BLaER1 treated with 17β-estradiol and CSF1 and Interleukin-3, amounts not matched to agents 10 nM and 100 nM (cell line): ENCODE measurements at regions not wholly inside any gene's neighbourhood (a gene's known extent, or its start where the extent isn't known, plus 50 kb on each side); places are given as distances from the start of the nearest gene placed in this dataset.

Source experiments
- H3K27ac ChIP-seq, 11 experiments: shearing (Covaris generic); formaldehyde crosslinking; 2 replicates each; pipeline ENCODE4 v1.8.1; 2022
- H3K27me3 ChIP-seq, 11 experiments: shearing (Covaris generic); formaldehyde crosslinking; 2 replicates each; pipeline ENCODE4 v1.8.1; 2022
- H3K36me3 ChIP-seq, 11 experiments: shearing (Covaris generic); formaldehyde crosslinking; 2 replicates each; pipeline ENCODE4 v1.8.1; 2022
- H3K4me1 ChIP-seq, 10 experiments: shearing (Covaris generic); formaldehyde crosslinking; 2 replicates each; pipeline ENCODE4 v1.8.1; 2022
- H3K4me2 ChIP-seq, 11 experiments: shearing (Covaris generic); formaldehyde crosslinking; 2 replicates each; pipeline ENCODE4 v1.8.1; 2022
- H3K4me3 ChIP-seq, 10 experiments: shearing (Covaris generic); formaldehyde crosslinking; 2 replicates each; pipeline ENCODE4 v1.8.1; 2022
- H3K9ac ChIP-seq, 11 experiments: shearing (Covaris generic); formaldehyde crosslinking; 2 replicates each; pipeline ENCODE4 v1.8.1; 2022
- H3K9me3 ChIP-seq, 11 experiments: shearing (Covaris generic); formaldehyde crosslinking; replicated peaks in 1 of 11; 2 replicates each; pipeline ENCODE4 v1.8.1; 2022
- H4K20me1 ChIP-seq, 11 experiments: shearing (Covaris generic); formaldehyde crosslinking; 2 replicates each; pipeline ENCODE4 v1.8.1; 2022
- Cebpa-rat ChIP-seq, 11 experiments: shearing (Covaris generic); IDR thresholded peaks; 2 replicates each; pipeline ENCODE4 v1.8.1; 2022

GRCh38 chr11:86162239-86162638, 82.3 kb upstream of the EED start:
- Histone ChIP-seq H3K9ac (peak overlapping the region in 4 of 11 experiments; percentile 15 to 60 (median 45); a peak in 7 of 22 replicates), H3K4me1 (peaks cover 10 to 81% (median 41%) of the 10 kb centered on the region in 10 experiments), H3K4me2 (peak overlapping the region in 8 of 11 experiments; percentile 0 to 84 (median 72); a peak in 14 of 22 replicates), H3K4me3 (no peak overlapping the region), H3K27ac (peak overlapping the region in 8 of 11 experiments; percentile 1 to 81 (median 72); a peak in 13 of 22 replicates), H4K20me1 (no peaks in the 10 kb centered on the region), H3K27me3 (no peaks in the 10 kb centered on the region), H3K9me3 (0 out of 22 replicates have a peak, but pooled peaks cover 0 to 4% (median 0%) of the 10 kb centered on the region in 11 experiments), H3K36me3 (no peaks in the 10 kb centered on the region)
- no peak for TF ChIP-seq Cebpa-rat (IDR thresholded peaks at IDR 0.05)

- H3K4me1 ChIP-seq, result peaks cover 10 to 85% (median 45%) of the 10 kb centered on the region in 10 experiments
- no peak for TF ChIP-seq Cebpa-rat (IDR thresholded peaks at IDR 0.05)
These were observed 82.7 kb upstream of the EED start for GRCh38 chr11:86161837-86162236.

DNA sequence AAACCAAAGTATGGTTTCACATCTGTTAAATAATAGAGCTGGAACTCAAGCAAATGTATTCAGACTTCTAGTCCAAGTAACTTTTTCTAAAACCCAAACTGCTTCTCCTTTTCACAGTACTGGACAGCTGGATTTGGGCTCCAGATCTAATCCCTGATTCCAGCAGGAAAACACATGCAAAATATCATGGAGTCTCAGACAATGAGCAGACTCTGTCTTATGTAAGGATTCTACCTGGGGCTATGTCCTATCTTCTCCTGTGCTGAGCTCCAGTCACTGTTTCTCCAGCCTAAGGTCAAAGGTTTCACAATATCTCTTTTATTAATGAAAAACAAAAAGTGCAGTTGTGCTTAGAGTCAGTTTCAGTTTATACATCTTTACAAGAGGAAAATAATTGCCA, 83.2 kb upstream of the EED start:
- H3K36me3 ChIP-seq, result no peaks in the 10 kb centered on the region
- no peak for TF ChIP-seq Cebpa-rat (IDR thresholded peaks at IDR 0.05)
- H3K27ac ChIP-seq, result peak overlapping the region in 8 of 11 experiments; percentile 1 to 81 (median 72); a peak in 12 of 22 replicates
- peak overlapping the region in 1 of 11 experiments; percentile 40; a peak in 2 of 22 replicates for H3K9ac ChIP-seq
- no peaks in the 10 kb centered on the region for H4K20me1 ChIP-seq
- H3K9me3 ChIP-seq, result 0 out of 22 replicates have a peak, but pooled peaks cover 0 to 2% (median 0%) of the 10 kb centered on the region in 11 experiments
- no peak overlapping the region for H3K4me3 ChIP-seq
- H3K4me1 ChIP-seq, result peaks cover 10 to 90% (median 50%) of the 10 kb centered on the region in 10 experiments
- H3K4me2 ChIP-seq, result peak overlapping the region in 7 of 11 experiments; percentile 22 to 84 (median 73); a peak in 10 of 22 replicates
- no peaks in the 10 kb centered on the region for H3K27me3 ChIP-seq

More at GRCh38 chr11:86161837-86162236, 82.7 kb upstream of the EED start:
- Histone ChIP-seq H3K4me3 (no peak overlapping the region), H3K4me2 (peak overlapping the region in 8 of 11 experiments; percentile 0 to 84 (median 72); a peak in 14 of 22 replicates), H3K36me3 (no peaks in the 10 kb centered on the region), H3K27ac (peak overlapping the region in 8 of 11 experiments; percentile 1 to 81 (median 72); a peak in 14 of 22 replicates), H3K27me3 (no peaks in the 10 kb centered on the region), H4K20me1 (no peaks in the 10 kb centered on the region), H3K9me3 (0 out of 22 replicates have a peak, but pooled peaks cover 0 to 4% (median 0%) of the 10 kb centered on the region in 11 experiments), H3K9ac (peak overlapping the region in 5 of 11 experiments; percentile 15 to 60 (median 40); a peak in 7 of 22 replicates)

DNA sequence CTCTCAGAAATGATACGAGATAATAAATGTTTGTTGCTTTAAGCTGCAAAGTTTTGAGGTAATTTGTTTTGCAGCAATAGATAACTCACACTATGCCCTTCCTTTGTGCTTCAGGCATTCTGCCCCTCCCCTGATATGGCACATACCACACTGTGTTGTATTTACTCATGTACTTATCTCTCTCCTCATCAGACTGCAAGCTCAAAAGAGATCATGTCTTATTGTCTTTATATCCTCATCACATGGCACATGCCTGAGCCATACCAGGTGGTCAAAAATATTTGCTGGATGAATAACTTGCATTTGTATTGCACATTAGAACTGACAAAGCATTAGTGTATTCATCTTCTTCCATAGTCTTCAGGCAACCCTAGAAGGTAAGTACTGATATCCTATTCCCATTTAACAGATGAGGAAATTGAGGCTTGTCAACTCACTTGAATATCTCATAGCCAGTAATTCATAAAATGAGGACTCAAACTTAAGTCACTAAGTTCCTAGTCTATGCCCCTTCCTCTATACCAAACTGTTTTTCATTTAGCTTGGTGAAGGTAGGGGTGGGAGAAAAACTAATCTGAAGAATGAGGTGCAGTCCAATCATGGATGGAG, 83.9 kb upstream of the EED start:
- H3K9ac ChIP-seq, result no peak overlapping the region
- no peak for TF ChIP-seq Cebpa-rat (IDR thresholded peaks at IDR 0.05)
- peak overlapping the region in 5 of 11 experiments; percentile 63 to 81 (median 75); a peak in 6 of 22 replicates for H3K27ac ChIP-seq
- H3K4me2 ChIP-seq, result peak overlapping the region in 9 of 11 experiments; percentile 55 to 84 (median 58); a peak in 16 of 22 replicates
- no peak overlapping the region for H3K4me3 ChIP-seq
- no peaks in the 10 kb centered on the region for H3K9me3 ChIP-seq
- H4K20me1 ChIP-seq, result no peaks in the 10 kb centered on the region
- H3K36me3 ChIP-seq, result no peaks in the 10 kb centered on the region
- peaks cover 10 to 97% (median 55%) of the 10 kb centered on the region in 10 experiments for H3K4me1 ChIP-seq
- no peaks in the 10 kb centered on the region for H3K27me3 ChIP-seq

GRCh38 chr11:86159581-86159891, 85.0 kb upstream of the EED start:
- Histone ChIP-seq H3K4me1 (peaks cover 10 to 97% (median 55%) of the 10 kb centered on the region in 10 experiments), H4K20me1 (no peaks in the 10 kb centered on the region), H3K9me3 (no peaks in the 10 kb centered on the region), H3K27me3 (no peaks in the 10 kb centered on the region), H3K4me2 (peak overlapping the region; percentile 32 to 84 (median 57); a peak in 19 of 22 replicates), H3K9ac (no peak overlapping the region), H3K4me3 (no peak overlapping the region), H3K36me3 (no peaks in the 10 kb centered on the region), H3K27ac (no peak overlapping the region; a peak in 1 of 22 replicates)
- no peak for TF ChIP-seq Cebpa-rat (IDR thresholded peaks at IDR 0.05)

DNA sequence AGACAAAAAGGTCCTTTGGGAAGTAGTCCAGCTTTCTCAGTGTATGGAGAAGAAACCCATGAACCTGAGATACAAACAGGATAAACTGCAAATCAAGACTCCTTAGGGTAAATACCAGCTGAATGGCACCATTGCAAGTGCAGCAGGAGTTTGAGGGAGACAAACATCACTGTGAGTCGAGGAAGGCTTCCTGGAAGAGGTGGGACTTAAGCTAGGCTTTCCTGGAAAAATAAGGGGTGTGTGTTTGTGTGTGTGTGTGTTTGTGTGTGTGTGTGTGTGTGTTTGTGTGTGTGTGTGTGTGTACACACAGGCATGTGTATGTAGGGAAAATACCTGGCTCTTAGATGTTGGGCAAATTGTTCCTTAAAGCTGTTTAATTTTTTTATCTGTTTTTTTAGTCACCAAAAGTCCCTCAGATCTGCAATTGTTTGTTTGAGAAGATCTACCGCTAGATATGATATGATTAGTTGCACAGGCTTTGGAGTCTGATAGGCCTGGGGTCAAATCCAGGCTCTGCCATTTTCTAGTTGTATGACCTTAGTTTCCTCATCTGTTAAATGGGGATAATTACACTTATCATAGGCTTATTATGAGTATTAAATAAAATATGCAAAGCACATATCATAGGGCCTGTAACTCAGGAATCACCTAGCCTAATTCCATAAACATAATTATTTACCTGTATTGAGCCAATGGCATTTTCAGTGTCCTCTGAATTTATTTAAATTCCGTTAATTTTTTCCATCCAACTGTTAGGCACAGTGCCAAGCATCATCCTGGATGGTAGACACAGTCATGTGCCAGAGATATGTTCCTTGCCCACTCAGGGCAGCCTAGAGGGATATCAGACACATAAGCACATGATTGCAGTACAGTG, 85.6 kb upstream of the EED start:
- TF ChIP-seq Cebpa-rat (IDR thresholded peaks at IDR 0.05), result no peak
- no peaks in the 10 kb centered on the region for H3K27me3 ChIP-seq
- H3K27ac ChIP-seq, result no peak overlapping the region
- H3K4me3 ChIP-seq, result no peak overlapping the region
- H3K9ac ChIP-seq, result no peak overlapping the region
- peak overlapping the region in 7 of 11 experiments; percentile 32 to 88 (median 59); a peak in 9 of 22 replicates for H3K4me2 ChIP-seq
- H3K36me3 ChIP-seq, result no peaks in the 10 kb centered on the region
- no peaks in the 10 kb centered on the region for H4K20me1 ChIP-seq
- peaks cover 10 to 91% (median 53%) of the 10 kb centered on the region in 10 experiments for H3K4me1 ChIP-seq
- no peaks in the 10 kb centered on the region for H3K9me3 ChIP-seq

- Histone ChIP-seq H3K4me1 (peaks cover 10 to 82% (median 45%) of the 10 kb centered on the region in 10 experiments), H4K20me1 (no peaks in the 10 kb centered on the region), H3K4me2 (peak overlapping the region in 3 of 11 experiments; percentile 81 to 88 (median 84); a peak in 6 of 22 replicates), H3K36me3 (no peaks in the 10 kb centered on the region), H3K9me3 (no peaks in the 10 kb centered on the region), H3K27ac (peak overlapping the region in 1 of 11 experiments; percentile 75; a peak in 1 of 22 replicates), H3K4me3 (no peak overlapping the region), H3K9ac (no peak overlapping the region), H3K27me3 (no peaks in the 10 kb centered on the region)
- no peak for TF ChIP-seq Cebpa-rat (IDR thresholded peaks at IDR 0.05)
These were observed 86.7 kb upstream of the EED start for GRCh38 chr11:86157797-86158378.

DNA sequence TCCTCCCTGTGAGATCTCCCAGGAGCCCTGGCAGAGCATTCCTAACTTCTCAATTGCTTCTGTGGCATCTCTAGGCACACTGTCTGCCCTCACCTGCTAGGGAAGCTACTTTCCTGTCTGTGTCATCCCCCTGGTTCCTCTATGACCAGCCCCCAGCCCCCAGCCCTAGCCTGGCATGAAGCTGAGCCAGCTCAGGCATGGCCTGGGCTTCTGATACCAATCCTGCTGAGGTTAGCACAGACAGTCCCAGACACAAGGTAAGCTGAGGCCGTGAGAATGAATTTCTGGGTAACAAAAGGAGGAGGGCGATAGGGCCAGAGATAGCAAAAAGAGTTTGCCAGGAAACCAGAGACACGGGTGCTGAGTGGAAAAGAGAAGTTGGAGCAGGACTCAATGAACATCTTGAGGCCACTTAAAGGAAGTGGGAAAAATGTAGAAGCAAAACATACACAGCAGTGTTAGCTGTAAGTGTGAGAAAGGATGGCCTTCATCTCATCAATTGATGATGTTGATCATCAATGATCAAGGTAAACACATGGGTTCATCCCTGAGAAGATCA, 87.6 kb upstream of the PICALM start:
- Histone ChIP-seq H3K36me3 (no peaks in the 10 kb centered on the region), H3K27me3 (no peaks in the 10 kb centered on the region), H3K27ac (peak overlapping the region in 8 of 11 experiments; percentile 16 to 75 (median 70); a peak in 14 of 22 replicates), H3K4me2 (peak overlapping the region in 7 of 11 experiments; percentile 50 to 88 (median 77); a peak in 14 of 22 replicates), H3K9ac (peak overlapping the region in 6 of 11 experiments; percentile 30 to 57 (median 47); a peak in 8 of 22 replicates), H3K4me1 (peaks cover 20 to 82% (median 44%) of the 10 kb centered on the region in 10 experiments), H4K20me1 (no peaks in the 10 kb centered on the region), H3K4me3 (no peak overlapping the region), H3K9me3 (no peaks in the 10 kb centered on the region)
- TF ChIP-seq Cebpa-rat (IDR thresholded peaks at IDR 0.05), result no peak
